Vagina (tissue), 2 donors: ENCODE measurements at regions not wholly inside any gene's neighbourhood (a gene's known extent, or its start where the extent isn't known, plus 50 kb on each side); places are given as distances from the start of the nearest gene placed in this dataset.

Experiments used
- POLR2A ChIP-seq, 2 donors: fragments of 450-650 bp; IDR thresholded peaks; one replicate each; pipeline ENCODE4 v1.6.1; 2017; ENCODE audit warnings: antibody characterized with exemption in 2 of 2, mild to moderate bottlenecking in 2 of 2, moderate library complexity in 2 of 2
- POLR2AphosphoS5 ChIP-seq, 2 donors: sonication (generic); formaldehyde crosslinking; IDR thresholded peaks; one replicate each; pipeline ENCODE4 v1.9.0; 2017; ENCODE audit warnings: antibody characterized with exemption in 2 of 2, mild to moderate bottlenecking in 2 of 2, low read depth in 1 of 2; ENCODE audit not compliant: insufficient read depth in 1 of 2
- TF ChIP-seq, protein P1 (sequence below), 3 experiments: fragments of 450-650 bp in 2 of 3; fragments of 200-600 bp in 1 of 3; sonication (generic) in 1 of 3; IDR thresholded peaks; one replicate each; pipeline ENCODE4 v1.5.1; 2017 to 2019; ENCODE audit warnings: antibody characterized with exemption in 3 of 3, mild to moderate bottlenecking in 2 of 3, moderate library complexity in 2 of 3

DNA sequence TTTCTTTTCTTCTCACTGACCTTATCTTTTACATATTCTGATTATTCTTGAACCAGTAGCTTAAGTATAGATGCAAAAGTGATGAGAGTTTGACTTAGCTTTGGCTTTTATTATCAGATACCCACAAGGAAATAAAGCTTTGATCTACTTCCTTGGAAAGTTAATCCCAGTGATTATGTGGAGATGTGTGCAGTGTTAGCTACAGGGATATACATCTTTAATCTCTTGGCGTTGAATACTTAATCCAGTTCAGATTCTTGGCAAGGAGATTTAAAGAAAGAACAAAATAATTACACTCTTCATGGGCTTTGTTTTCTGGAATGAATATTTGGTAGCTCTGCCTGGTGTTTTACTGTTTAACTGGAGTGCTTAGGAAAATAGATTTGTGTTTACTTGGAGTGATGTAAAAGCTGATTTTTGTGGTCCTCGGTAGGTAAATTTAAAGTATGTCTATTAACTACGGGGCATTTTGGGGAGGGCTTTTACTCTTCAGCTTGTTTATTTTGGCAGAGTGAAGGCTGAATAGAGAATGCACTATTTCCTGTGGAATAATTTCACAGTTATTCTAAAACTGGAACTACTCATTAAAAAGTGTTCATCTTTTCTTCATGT lies 150.1 kb upstream of the LRIG3 start:
- TF ChIP-seq, protein P1, sequence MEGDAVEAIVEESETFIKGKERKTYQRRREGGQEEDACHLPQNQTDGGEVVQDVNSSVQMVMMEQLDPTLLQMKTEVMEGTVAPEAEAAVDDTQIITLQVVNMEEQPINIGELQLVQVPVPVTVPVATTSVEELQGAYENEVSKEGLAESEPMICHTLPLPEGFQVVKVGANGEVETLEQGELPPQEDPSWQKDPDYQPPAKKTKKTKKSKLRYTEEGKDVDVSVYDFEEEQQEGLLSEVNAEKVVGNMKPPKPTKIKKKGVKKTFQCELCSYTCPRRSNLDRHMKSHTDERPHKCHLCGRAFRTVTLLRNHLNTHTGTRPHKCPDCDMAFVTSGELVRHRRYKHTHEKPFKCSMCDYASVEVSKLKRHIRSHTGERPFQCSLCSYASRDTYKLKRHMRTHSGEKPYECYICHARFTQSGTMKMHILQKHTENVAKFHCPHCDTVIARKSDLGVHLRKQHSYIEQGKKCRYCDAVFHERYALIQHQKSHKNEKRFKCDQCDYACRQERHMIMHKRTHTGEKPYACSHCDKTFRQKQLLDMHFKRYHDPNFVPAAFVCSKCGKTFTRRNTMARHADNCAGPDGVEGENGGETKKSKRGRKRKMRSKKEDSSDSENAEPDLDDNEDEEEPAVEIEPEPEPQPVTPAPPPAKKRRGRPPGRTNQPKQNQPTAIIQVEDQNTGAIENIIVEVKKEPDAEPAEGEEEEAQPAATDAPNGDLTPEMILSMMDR (IDR thresholded peaks at IDR 0.05) = no peak
- TF ChIP-seq POLR2AphosphoS5 (IDR thresholded peaks at IDR 0.05; ENCODE audit: insufficient read depth in 1 of 2, low read depth in 1 of 2) (no peak), POLR2A (IDR thresholded peaks at IDR 0.05) (no peak)
